WERI-Rb-1 (cell line): ENCODE measurements at regions not wholly inside any gene's neighbourhood (a gene's known extent, or its start where the extent isn't known, plus 50 kb on each side); places are given as distances from the start of the nearest gene placed in this dataset.

Experiments
- DNase-seq: peaks from one replicate; pipeline ENCODE4 v3.0.0-alpha.2; 2020
- H3K27ac ChIP-seq: fragments of 250-450 bp; sonication (Bioruptor Pico); 2 replicates; pipeline ENCODE4 v1.5.1; 2020; ENCODE audit warnings: mild to moderate bottlenecking, moderate library complexity
- H3K27me3 ChIP-seq: fragments of 250-450 bp; sonication (Bioruptor Pico); 2 replicates; pipeline ENCODE4 v1.5.1; 2021; ENCODE audit warnings: mild to moderate bottlenecking, low read depth, moderate library complexity; ENCODE audit not compliant: insufficient read depth, severe bottlenecking
- H3K36me3 ChIP-seq: fragments of 250-450 bp; sonication (Bioruptor Pico); 2 replicates; pipeline ENCODE4 v1.5.1; 2020; ENCODE audit warnings: mild to moderate bottlenecking, moderate library complexity
- H3K4me3 ChIP-seq: 2 replicates; pipeline ENCODE4 v1.5.1; 2011; ENCODE audit warnings: low read depth, mild to moderate bottlenecking, control low read depth, low read length
- H3K9me3 ChIP-seq: fragments of 250-450 bp; sonication (Bioruptor Pico); 2 replicates; pipeline ENCODE4 v1.5.1; 2021; ENCODE audit warnings: mild to moderate bottlenecking, moderate library complexity; ENCODE audit not compliant: severe bottlenecking
- CTCF ChIP-seq: IDR thresholded peaks from 2 replicates; pipeline ENCODE4 v1.5.1; 2011; ENCODE audit warnings: low read depth, mild to moderate bottlenecking, control low read depth, inconsistent platforms, low read length

GRCh38 chr2:239532250-239532649, 131.4 kb upstream of the HDAC4 start:
- H3K36me3 ChIP-seq = no peaks in the 10 kb centered on the region
- no peak overlapping the region for H3K4me3 ChIP-seq
- DNase-seq = no peak
- peaks cover 12% of the 10 kb centered on the region for H3K9me3 ChIP-seq
- H3K27me3 ChIP-seq = peaks cover 90% of the 10 kb centered on the region
- H3K27ac ChIP-seq = no peak overlapping the region
- no peak for TF ChIP-seq CTCF

DNA sequence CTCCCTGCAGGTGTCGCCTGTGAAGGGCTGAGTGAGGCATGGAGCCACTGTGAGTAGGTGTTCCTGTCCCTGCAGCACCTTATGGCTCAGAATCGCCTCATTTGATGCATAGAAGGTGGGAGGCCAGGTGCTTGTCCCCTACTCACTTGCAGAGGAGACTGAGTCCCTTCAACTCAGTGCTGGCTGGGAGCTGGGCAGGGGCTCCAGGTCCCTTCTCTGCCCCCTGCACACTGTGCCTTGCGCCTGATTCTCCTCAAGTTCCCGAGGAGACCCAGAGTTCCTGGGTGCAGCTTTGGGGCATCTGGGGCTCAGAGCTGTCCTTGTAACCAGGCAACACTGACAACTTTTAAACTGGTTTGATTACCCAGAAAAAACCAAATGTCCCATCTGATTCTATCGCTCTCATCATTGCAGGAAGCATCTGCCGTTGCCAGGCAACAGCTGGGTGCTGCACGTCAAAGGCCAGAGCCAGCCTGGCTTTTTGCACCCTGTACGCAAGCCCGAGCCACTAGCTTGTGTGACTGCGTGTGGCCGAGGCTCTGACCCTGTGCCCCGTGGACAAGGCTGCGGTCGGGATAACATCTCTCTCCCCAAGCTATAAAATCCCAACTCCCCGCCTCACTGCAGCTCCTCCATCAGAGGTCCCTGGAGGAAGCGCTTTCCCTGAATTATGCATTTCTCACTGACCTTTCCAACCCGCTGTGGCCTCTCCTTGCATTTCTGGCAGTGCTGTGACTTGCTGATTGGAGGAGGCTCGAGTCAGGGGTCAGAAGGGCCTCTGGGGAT, 130.8 kb upstream of the HDAC4 start:
- DNase-seq = no peak
- peaks cover 12% of the 10 kb centered on the region for H3K9me3 ChIP-seq
- no peak overlapping the region for H3K4me3 ChIP-seq
- no peak overlapping the region for H3K27ac ChIP-seq
- no peak for TF ChIP-seq CTCF
- peaks cover 85% of the 10 kb centered on the region for H3K27me3 ChIP-seq
- no peaks in the 10 kb centered on the region for H3K36me3 ChIP-seq

DNA sequence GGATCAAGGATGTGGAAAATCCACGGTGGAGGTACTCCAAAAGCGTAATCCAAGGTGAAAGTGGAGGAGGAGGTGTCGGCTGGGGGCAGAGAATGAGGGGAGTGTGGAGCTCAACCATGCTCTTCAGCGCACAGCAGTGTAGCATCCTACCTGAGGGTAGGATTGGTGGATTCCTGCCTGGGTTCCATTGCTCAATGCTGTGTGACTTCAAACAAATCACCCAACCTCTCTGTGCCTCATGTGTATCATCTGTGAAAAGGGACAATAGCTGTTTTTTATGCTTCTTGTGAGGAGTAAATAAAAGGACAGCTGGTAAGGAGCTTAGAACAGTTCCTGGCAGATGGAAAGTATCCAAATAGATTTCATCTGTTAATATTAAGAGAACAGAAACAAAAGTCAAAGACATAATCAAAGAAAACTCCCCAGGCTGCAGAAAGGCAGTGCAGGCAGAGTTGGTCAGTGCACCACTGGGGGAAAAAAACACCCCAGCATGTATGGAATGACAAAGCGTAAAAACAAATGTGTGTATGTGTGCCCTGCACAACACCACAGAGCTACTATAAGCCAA, 130.0 kb upstream of the HDAC4 start:
- Histone ChIP-seq H3K36me3 (no peaks in the 10 kb centered on the region), H3K9me3 (peaks cover 12% of the 10 kb centered on the region), H3K27me3 (peaks cover 85% of the 10 kb centered on the region), H3K4me3 (no peak overlapping the region), H3K27ac (no peak overlapping the region)
- TF ChIP-seq CTCF = no peak
- no peak for DNase-seq

DNA sequence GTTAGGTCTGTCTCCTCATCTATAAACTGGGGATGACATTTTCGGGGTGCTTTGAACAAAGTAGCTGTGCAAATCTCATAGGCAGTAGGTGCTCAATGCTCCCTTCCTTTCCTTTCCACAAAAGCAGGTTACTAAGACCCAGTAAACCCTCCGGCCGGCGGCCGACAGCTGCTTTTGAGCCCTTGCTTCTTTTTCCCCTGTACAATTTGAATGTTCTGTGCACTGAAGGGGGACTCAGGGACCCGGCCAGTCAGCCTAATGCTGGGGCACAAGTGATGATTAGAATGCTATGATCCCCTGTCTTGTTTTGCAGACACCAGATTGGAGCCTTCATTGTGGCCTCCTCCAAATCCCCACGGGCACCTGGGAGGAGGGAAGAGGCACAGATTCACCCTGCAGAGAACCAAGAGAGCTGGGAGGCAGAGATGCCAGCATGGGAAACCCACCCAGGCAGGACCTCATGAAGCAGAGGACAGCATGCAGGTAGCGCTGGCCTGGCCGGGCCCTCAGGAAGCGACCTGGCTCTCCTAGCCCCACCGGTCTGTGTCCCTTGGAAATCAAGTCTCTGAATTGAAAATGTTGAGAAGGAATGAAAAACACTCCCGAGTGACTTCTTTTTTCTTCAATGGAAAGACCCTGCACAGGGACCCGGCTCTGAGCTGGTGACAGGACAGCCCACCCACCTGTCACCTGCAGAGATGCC, 128.6 kb upstream of the HDAC4 start:
- Histone ChIP-seq H3K36me3 (no peaks in the 10 kb centered on the region), H3K27me3 (peaks cover 85% of the 10 kb centered on the region), H3K4me3 (no peak overlapping the region), H3K9me3 (peaks cover 7% of the 10 kb centered on the region), H3K27ac (no peak overlapping the region)
- DNase-seq = no peak
- no peak for TF ChIP-seq CTCF

DNA sequence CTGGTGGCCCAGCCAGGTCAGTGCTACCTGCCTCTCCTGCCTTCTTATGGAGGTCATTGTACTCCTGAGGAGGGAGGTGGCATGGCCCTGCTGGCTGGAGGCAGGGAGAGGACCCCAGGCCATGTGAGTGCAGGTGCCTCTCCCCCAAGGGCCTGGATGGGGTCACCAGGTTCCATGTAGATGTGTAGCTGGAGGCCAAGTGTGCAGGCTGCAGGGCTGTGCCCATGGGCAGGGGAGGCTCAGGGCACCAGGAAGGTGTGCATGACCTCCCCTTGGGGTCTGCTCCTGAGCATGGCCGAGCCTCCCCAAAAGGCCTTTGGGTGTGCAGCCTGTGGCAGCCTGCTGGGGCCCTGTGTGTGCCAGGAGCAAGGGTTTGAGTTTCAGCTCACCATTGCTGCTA, 128.1 kb upstream of the HDAC4 start:
- TF ChIP-seq CTCF = no peak
- Histone ChIP-seq H3K27me3 (peaks cover 84% of the 10 kb centered on the region), H3K27ac (no peak overlapping the region), H3K9me3 (peaks cover 6% of the 10 kb centered on the region), H3K36me3 (no peaks in the 10 kb centered on the region), H3K4me3 (no peak overlapping the region)
- no peak for DNase-seq
